Sigmoid colon (tissue), 4 donors: ENCODE measurements at regions not wholly inside any gene's neighbourhood (a gene's known extent, or its start where the extent isn't known, plus 50 kb on each side); places are given as distances from the start of the nearest gene placed in this dataset.

ENCODE experiments used
- CTCF ChIP-seq, 4 experiments: fragments of 450-650 bp in 3 of 4; fragments of 200-600 bp in 1 of 4; IDR thresholded peaks; one replicate each; pipeline ENCODE4 v1.5.1; 2016 to 2019; ENCODE audit warnings: antibody characterized with exemption in 4 of 4, mild to moderate bottlenecking in 3 of 4, moderate library complexity in 2 of 4
- EP300 ChIP-seq, 4 donors: sonication (generic); formaldehyde crosslinking; IDR thresholded peaks; one replicate each; pipeline ENCODE4 v1.6.1; 2017; ENCODE audit warnings: antibody characterized with exemption in 4 of 4
- POLR2A ChIP-seq, 2 donors: fragments of 450-650 bp; IDR thresholded peaks; one replicate each; pipeline ENCODE4 v1.6.1; 2016; ENCODE audit warnings: antibody characterized with exemption in 2 of 2, mild to moderate bottlenecking in 2 of 2, moderate library complexity in 2 of 2
- POLR2AphosphoS5 ChIP-seq, 4 donors: sonication (generic); formaldehyde crosslinking; IDR thresholded peaks; one replicate each; pipeline ENCODE4 v1.6.1; 2017; ENCODE audit warnings: antibody characterized with exemption in 4 of 4

- TF ChIP-seq CTCF (IDR thresholded peaks at IDR 0.05) (no peak), POLR2AphosphoS5 (IDR thresholded peaks at IDR 0.05) (no peak), EP300 (IDR thresholded peaks at IDR 0.05) (no peak), POLR2A (IDR thresholded peaks at IDR 0.05) (no peak)
These were observed 65.7 kb upstream of the FANCC start for GRCh38 chr9:95383185-95383676.
